Natural killer cell treated with Interleukin-12 subunit alpha and Interleukin-12 subunit beta and Interleukin-15 and Interleukin-18, amount 100 ng/mL, for 72 hours (primary cell): ENCODE measurements at regions not wholly inside any gene's neighbourhood (a gene's known extent, or its start where the extent isn't known, plus 50 kb on each side); places are given as distances from the start of the nearest gene placed in this dataset.
"Not testable (repeated sequence)": the region's sequence is repeated elsewhere in the genome, so short reads cannot be mapped to it uniquely, and the experiment has no call there.

Experiments used
- ATAC-seq, 2 donors: fragments of 150-1000 bp; cut with Tn5 transposase in 1 of 2; sonication (Bioruptor Pico), chemical (Tn5 transposase) in 1 of 2; 2 replicates each; pipeline ENCODE4 v1.10.0; 2021
- DNase-seq: peaks from one replicate; pipeline ENCODE4 v3.0.0; 2022; ENCODE audit warnings: low spot score
- H3K27ac Mint-ChIP-seq, 2 donors: 1 replicate in 1 of 2; 2 replicates in 1 of 2; pipeline ENCODE4 v1.8.0; 2022; ENCODE audit warnings: mixed read lengths in 2 of 2, mild to moderate bottlenecking in 1 of 2, moderate library complexity in 1 of 2
- H3K27me3 Mint-ChIP-seq, 2 donors: 1 replicate in 1 of 2; 2 replicates in 1 of 2; pipeline ENCODE4 v1.8.0; 2022; ENCODE audit warnings: mixed read lengths in 2 of 2
- H3K36me3 Mint-ChIP-seq: one replicate; pipeline ENCODE4 v1.8.0; 2022; ENCODE audit warnings: mixed read lengths
- H3K4me1 Mint-ChIP-seq, 2 donors: 1 replicate in 1 of 2; 2 replicates in 1 of 2; pipeline ENCODE4 v1.8.0; 2022; ENCODE audit warnings: low read depth in 2 of 2, mixed read lengths in 2 of 2, mild to moderate bottlenecking in 1 of 2
- H3K4me3 Mint-ChIP-seq: one replicate; pipeline ENCODE4 v1.8.0; 2022; ENCODE audit warnings: mixed read lengths
- H3K9me3 Mint-ChIP-seq: 2 replicates; pipeline ENCODE4 v1.8.0; 2022; ENCODE audit warnings: mixed read lengths

- H3K4me1 Mint-ChIP-seq, DNase-seq, H3K9me3 Mint-ChIP-seq, H3K36me3 Mint-ChIP-seq, ATAC-seq, H3K4me3 Mint-ChIP-seq, H3K27ac Mint-ChIP-seq: not testable (repeated sequence)
- peaks cover 8 to 17% of the 10 kb centered on the region in 2 donors for H3K27me3 Mint-ChIP-seq
Measured at GRCh38 chr16:88263681-88264287, 119.0 kb upstream of the ZNF469 start.

DNA sequence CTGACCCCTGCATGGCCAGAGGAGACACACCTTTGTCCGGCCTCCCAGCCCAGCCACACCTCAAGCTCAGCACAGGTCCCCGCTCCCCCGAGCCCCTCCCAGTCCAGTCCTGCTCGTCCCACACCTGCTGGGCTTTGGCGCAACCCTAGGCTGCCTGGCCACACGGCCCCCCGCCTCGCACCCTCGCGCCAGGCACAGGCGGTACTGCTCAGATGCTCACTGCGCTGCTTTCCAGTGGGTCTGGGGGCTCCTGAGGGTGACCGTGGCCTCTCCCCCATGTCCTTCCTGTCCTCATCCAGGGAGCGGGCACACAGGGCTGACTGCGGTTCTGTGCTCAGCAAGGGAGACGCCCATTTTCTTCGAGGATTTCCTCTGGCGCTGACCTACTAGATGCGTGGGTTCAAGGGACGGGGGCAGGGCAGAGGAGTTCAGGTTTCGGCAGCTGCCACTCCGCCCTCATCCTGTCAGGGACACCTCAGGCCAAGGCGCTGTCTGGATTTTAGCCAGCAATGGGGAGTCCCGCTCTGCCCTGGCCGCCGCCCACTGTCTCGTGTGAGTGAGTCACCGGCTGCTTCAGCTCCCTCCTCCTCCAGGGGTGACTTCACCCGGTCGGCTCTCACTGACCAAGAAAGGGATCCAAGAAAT, 118.0 kb upstream of the ZNF469 start:
- DNase-seq (peak; percentile 91), ATAC-seq (peak; percentile 92 to 95)
- no peak overlapping the region for H3K4me3 Mint-ChIP-seq
- H3K36me3 Mint-ChIP-seq, result no peaks in the 10 kb centered on the region
- H3K27ac Mint-ChIP-seq, result no peak overlapping the region
- no peaks in the 10 kb centered on the region for H3K9me3 Mint-ChIP-seq
- peaks cover 8 to 15% of the 10 kb centered on the region in 2 donors for H3K27me3 Mint-ChIP-seq
- peaks cover 0 to 4% of the 10 kb centered on the region in 2 donors for H3K4me1 Mint-ChIP-seq

DNA sequence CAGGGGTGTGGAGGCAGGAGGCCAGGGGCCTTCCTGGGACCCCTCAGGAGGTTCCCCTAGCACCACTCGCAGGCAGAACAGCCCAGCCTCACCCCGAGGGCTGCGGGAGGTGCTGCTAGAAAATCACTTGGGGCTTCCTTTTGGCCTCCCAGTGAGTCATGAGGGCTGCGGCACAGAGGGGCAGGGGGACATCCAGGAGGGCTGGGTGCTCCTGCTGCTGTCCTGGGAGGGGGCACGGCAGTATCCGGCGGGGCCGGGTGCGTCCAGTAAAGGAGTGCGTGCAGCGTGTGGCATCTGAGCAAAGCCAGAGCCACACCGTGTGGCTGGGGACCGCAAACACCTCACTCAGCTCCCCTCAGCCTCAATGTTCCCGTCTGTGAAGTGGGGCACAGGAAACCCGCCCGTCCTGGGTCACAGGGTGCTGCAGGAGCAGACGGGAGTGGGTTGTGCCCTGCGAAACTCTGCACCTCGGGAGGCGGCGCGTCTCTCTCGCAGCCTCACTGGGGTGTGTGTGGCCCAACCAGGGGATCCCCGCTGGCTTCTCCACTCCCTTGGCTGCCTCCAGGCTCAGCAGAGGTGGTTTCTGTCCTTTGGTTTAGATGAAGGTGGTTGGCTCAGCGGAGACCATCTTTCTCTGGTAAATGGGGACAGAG, 117.3 kb upstream of the ZNF469 start:
- H3K9me3 Mint-ChIP-seq, H3K27ac Mint-ChIP-seq, H3K36me3 Mint-ChIP-seq, H3K4me1 Mint-ChIP-seq: not testable (repeated sequence)
- ATAC-seq, result peak; percentile 52 to 57
- peak; percentile 71 for DNase-seq
- Mint-ChIP-seq H3K27me3 (peaks cover 6 to 12% of the 10 kb centered on the region in 2 donors), H3K4me3 (peak overlapping the region; percentile 10)

GRCh38 chr16:88266036-88266435, 116.7 kb upstream of the ZNF469 start:
- H3K36me3 Mint-ChIP-seq, H3K9me3 Mint-ChIP-seq, H3K27ac Mint-ChIP-seq, ATAC-seq, H3K27me3 Mint-ChIP-seq, H3K4me3 Mint-ChIP-seq, DNase-seq, H3K4me1 Mint-ChIP-seq: not testable (repeated sequence)

- not testable (repeated sequence) for H3K9me3 Mint-ChIP-seq, ATAC-seq, DNase-seq, H3K4me1 Mint-ChIP-seq, H3K36me3 Mint-ChIP-seq, H3K27me3 Mint-ChIP-seq, H3K27ac Mint-ChIP-seq, H3K4me3 Mint-ChIP-seq
Measured at GRCh38 chr16:88266935-88267551, 115.7 kb upstream of the ZNF469 start.

- not testable (repeated sequence) for H3K9me3 Mint-ChIP-seq, H3K4me1 Mint-ChIP-seq, DNase-seq, H3K36me3 Mint-ChIP-seq, ATAC-seq, H3K27ac Mint-ChIP-seq, H3K4me3 Mint-ChIP-seq
- peaks cover 2 to 15% of the 10 kb centered on the region in 2 donors for H3K27me3 Mint-ChIP-seq
Measured at GRCh38 chr16:88268186-88268970, 114.4 kb upstream of the ZNF469 start.

GRCh38 chr16:88270171-88270790, 112.5 kb upstream of the ZNF469 start:
- H3K4me1 Mint-ChIP-seq, H3K4me3 Mint-ChIP-seq, H3K9me3 Mint-ChIP-seq, H3K36me3 Mint-ChIP-seq, H3K27ac Mint-ChIP-seq, DNase-seq, ATAC-seq: not testable (repeated sequence)
- peaks cover 2 to 15% of the 10 kb centered on the region in 2 donors for H3K27me3 Mint-ChIP-seq

GRCh38 chr16:88271296-88271695, 111.5 kb upstream of the ZNF469 start:
- not testable (repeated sequence) for H3K4me1 Mint-ChIP-seq, H3K4me3 Mint-ChIP-seq, H3K27ac Mint-ChIP-seq, DNase-seq, H3K36me3 Mint-ChIP-seq, ATAC-seq, H3K9me3 Mint-ChIP-seq
- H3K27me3 Mint-ChIP-seq, result peaks cover 2 to 15% of the 10 kb centered on the region in 2 donors

DNA sequence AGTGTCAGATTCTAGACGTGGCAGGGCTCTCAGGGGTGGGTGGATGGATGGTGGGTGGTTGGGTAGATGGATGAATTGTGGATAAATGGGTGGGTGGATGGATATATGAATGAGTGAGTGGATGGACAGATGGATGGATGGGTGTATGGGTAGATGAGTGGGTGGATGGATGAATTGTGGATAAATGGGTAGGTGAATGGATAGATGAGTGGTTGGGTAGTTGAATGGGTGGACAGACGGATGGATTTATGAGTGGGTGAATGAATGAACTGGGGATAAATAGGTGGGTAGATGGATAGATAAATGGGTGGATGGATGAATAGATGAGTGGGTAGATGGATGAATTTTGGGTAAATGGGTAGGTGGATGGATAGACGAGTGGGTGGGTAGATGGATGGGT, 111.0 kb upstream of the ZNF469 start:
- H3K9me3 Mint-ChIP-seq, H3K27ac Mint-ChIP-seq, H3K4me3 Mint-ChIP-seq, H3K36me3 Mint-ChIP-seq, DNase-seq, H3K4me1 Mint-ChIP-seq, ATAC-seq: not testable (repeated sequence)
- H3K27me3 Mint-ChIP-seq, result peaks cover 2 to 15% of the 10 kb centered on the region in 2 donors

DNA sequence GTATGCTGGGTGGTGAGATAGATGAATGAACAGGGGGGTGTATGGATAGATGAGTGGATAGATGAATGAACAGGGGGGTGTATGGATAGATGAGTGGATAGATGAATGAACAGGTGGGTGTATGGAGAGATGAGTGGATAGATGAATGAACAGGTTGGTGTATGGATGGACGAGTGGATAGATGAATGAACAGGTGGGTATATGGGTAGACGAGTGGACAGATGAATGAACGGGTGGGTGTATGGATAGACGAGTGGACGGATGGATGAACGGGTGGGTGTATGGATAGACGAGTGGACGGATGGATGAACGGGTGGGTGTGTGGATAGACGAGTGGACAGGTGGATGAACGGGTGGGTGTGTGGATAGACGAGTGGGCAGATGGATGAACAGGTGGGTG, 110.3 kb upstream of the ZNF469 start:
- not testable (repeated sequence) for DNase-seq, H3K36me3 Mint-ChIP-seq, H3K4me3 Mint-ChIP-seq, H3K27ac Mint-ChIP-seq, H3K9me3 Mint-ChIP-seq, H3K4me1 Mint-ChIP-seq, ATAC-seq
- peaks cover 2 to 15% of the 10 kb centered on the region in 2 donors for H3K27me3 Mint-ChIP-seq

- not testable (repeated sequence) for H3K4me1 Mint-ChIP-seq, H3K36me3 Mint-ChIP-seq, DNase-seq, H3K27ac Mint-ChIP-seq, H3K4me3 Mint-ChIP-seq, H3K9me3 Mint-ChIP-seq
- H3K27me3 Mint-ChIP-seq, result peaks cover 2 to 15% of the 10 kb centered on the region in 2 donors
- ATAC-seq, result peak; percentile 38 to 53
Measured at GRCh38 chr16:88274126-88274750, 108.5 kb upstream of the ZNF469 start.

GRCh38 chr16:88274847-88275246, 107.9 kb upstream of the ZNF469 start:
- Mint-ChIP-seq H3K27me3 (peaks cover 2 to 15% of the 10 kb centered on the region in 2 donors), H3K4me3 (no peak overlapping the region)
- DNase-seq, result no peak

More at GRCh38 chr16:88274847-88275246, 107.9 kb upstream of the ZNF469 start:
- no peaks in the 10 kb centered on the region for H3K9me3 Mint-ChIP-seq
- no peaks in the 10 kb centered on the region for H3K36me3 Mint-ChIP-seq
- no peaks in the 10 kb centered on the region for H3K4me1 Mint-ChIP-seq
- H3K27ac Mint-ChIP-seq, result no peak overlapping the region
- ATAC-seq, result no peak
